ENCODE measurements at regions not wholly inside any gene's neighbourhood (a gene's known extent, or its start where the extent isn't known, plus 50 kb on each side); places are given as distances from the start of the nearest gene placed in this dataset.

GRCh38 chr20:52763321-52763853, 208.8 kb upstream of the TSHZ2 start:
- H3K9me3 ChIP-seq (ENCODE audit: insufficient read depth, low read length, severe bottlenecking) = no peaks in the 10 kb centered on the region
- H3K9ac ChIP-seq (ENCODE audit: low read depth, low read length) = no peak overlapping the region
- no peak overlapping the region for H3K27ac ChIP-seq (ENCODE audit: low read length)
- ATAC-seq (ENCODE audit: insufficient read depth, low read depth) (no peak), DNase-seq (no peak)
- H3K4me3 ChIP-seq (ENCODE audit: low read depth in 1 of 2, low read length in 2 of 2) = no peak overlapping the region
- H3K36me3 ChIP-seq (ENCODE audit: insufficient read depth, low read length) = no peaks in the 10 kb centered on the region
- H3K4me1 ChIP-seq (ENCODE audit: insufficient read depth, low read length) = no peaks in the 10 kb centered on the region
- TF ChIP-seq CTCF (IDR thresholded peaks at IDR 0.05; ENCODE audit: borderline replicate concordance, extremely low read depth, low read length, poor library complexity, severe bottlenecking) = no peak
- no peak for TF ChIP-seq EZH2 (IDR thresholded peaks at IDR 0.05; ENCODE audit: borderline replicate concordance, low read depth, low read length, severe bottlenecking)
- peaks cover 4% of the 10 kb centered on the region for H3K27me3 ChIP-seq (ENCODE audit: insufficient read depth, low read length, poor library complexity)
- no peak overlapping the region for H2AFZ ChIP-seq (ENCODE audit: low read depth, low read length)
- no peaks in the 10 kb centered on the region for H4K20me1 ChIP-seq (ENCODE audit: insufficient read depth, low read length)
- no peaks in the 10 kb centered on the region for H3K79me2 ChIP-seq (ENCODE audit: insufficient read depth, low read length)
- H3K4me2 ChIP-seq (ENCODE audit: insufficient read depth, low read length) = no peak overlapping the region

- no peak for DNase-seq
Measured at GRCh38 chr20:52761867-52762266, 210.3 kb upstream of the TSHZ2 start.

GRCh38 chr20:52760791-52761190, 211.4 kb upstream of the TSHZ2 start:
- no peaks in the 10 kb centered on the region for H3K79me2 ChIP-seq (ENCODE audit: insufficient read depth, low read length)
- ATAC-seq (ENCODE audit: insufficient read depth, low read depth) = no peak
- no peak overlapping the region for H3K4me3 ChIP-seq (ENCODE audit: low read depth in 1 of 2, low read length in 2 of 2)
- no peak overlapping the region for H3K4me2 ChIP-seq (ENCODE audit: insufficient read depth, low read length)
- H3K27me3 ChIP-seq (ENCODE audit: insufficient read depth, low read length, poor library complexity) = no peaks in the 10 kb centered on the region
- TF ChIP-seq EZH2 (IDR thresholded peaks at IDR 0.05; ENCODE audit: borderline replicate concordance, low read depth, low read length, severe bottlenecking) (no peak), CTCF (IDR thresholded peaks at IDR 0.05; ENCODE audit: borderline replicate concordance, extremely low read depth, low read length, poor library complexity, severe bottlenecking) (peak; percentile 5)
- H3K27ac ChIP-seq (ENCODE audit: low read length) = no peak overlapping the region
- no peaks in the 10 kb centered on the region for H3K36me3 ChIP-seq (ENCODE audit: insufficient read depth, low read length)
- no peak for DNase-seq
- H2AFZ ChIP-seq (ENCODE audit: low read depth, low read length) = no peak overlapping the region
- no peaks in the 10 kb centered on the region for H4K20me1 ChIP-seq (ENCODE audit: insufficient read depth, low read length)
- no peaks in the 10 kb centered on the region for H3K9me3 ChIP-seq (ENCODE audit: insufficient read depth, low read length, severe bottlenecking)
- H3K9ac ChIP-seq (ENCODE audit: low read depth, low read length) = no peak overlapping the region
- no peaks in the 10 kb centered on the region for H3K4me1 ChIP-seq (ENCODE audit: insufficient read depth, low read length)

More at GRCh38 chr20:52761867-52762266, 210.3 kb upstream of the TSHZ2 start:
- Histone ChIP-seq H3K27me3 (ENCODE audit: insufficient read depth, low read length, poor library complexity) (peaks cover under 1% of the 10 kb centered on the region), H2AFZ (ENCODE audit: low read depth, low read length) (no peak overlapping the region), H3K36me3 (ENCODE audit: insufficient read depth, low read length) (no peaks in the 10 kb centered on the region), H3K4me1 (ENCODE audit: insufficient read depth, low read length) (no peaks in the 10 kb centered on the region), H3K9me3 (ENCODE audit: insufficient read depth, low read length, severe bottlenecking) (no peaks in the 10 kb centered on the region), H4K20me1 (ENCODE audit: insufficient read depth, low read length) (no peaks in the 10 kb centered on the region), H3K4me3 (ENCODE audit: low read depth in 1 of 2, low read length in 2 of 2) (no peak overlapping the region), H3K27ac (ENCODE audit: low read length) (no peak overlapping the region), H3K9ac (ENCODE audit: low read depth, low read length) (no peak overlapping the region), H3K4me2 (ENCODE audit: insufficient read depth, low read length) (no peak overlapping the region), H3K79me2 (ENCODE audit: insufficient read depth, low read length) (no peaks in the 10 kb centered on the region)
- TF ChIP-seq EZH2 (IDR thresholded peaks at IDR 0.05; ENCODE audit: borderline replicate concordance, low read depth, low read length, severe bottlenecking) = no peak
- no peak for TF ChIP-seq CTCF (IDR thresholded peaks at IDR 0.05; ENCODE audit: borderline replicate concordance, extremely low read depth, low read length, poor library complexity, severe bottlenecking)
- ATAC-seq (ENCODE audit: insufficient read depth, low read depth) = no peak

GRCh38 chr20:52757411-52757810, 214.7 kb upstream of the TSHZ2 start:
- H2AFZ ChIP-seq (ENCODE audit: low read depth, low read length) = no peak overlapping the region

More at GRCh38 chr20:52757411-52757810, 214.7 kb upstream of the TSHZ2 start:
- no peaks in the 10 kb centered on the region for H3K4me1 ChIP-seq (ENCODE audit: insufficient read depth, low read length)
- H3K79me2 ChIP-seq (ENCODE audit: insufficient read depth, low read length) = no peaks in the 10 kb centered on the region
- no peak for ATAC-seq (ENCODE audit: insufficient read depth, low read depth)
- H4K20me1 ChIP-seq (ENCODE audit: insufficient read depth, low read length) = no peaks in the 10 kb centered on the region
- no peak overlapping the region for H3K9ac ChIP-seq (ENCODE audit: low read depth, low read length)
- no peaks in the 10 kb centered on the region for H3K9me3 ChIP-seq (ENCODE audit: insufficient read depth, low read length, severe bottlenecking)
- DNase-seq = no peak
- no peaks in the 10 kb centered on the region for H3K36me3 ChIP-seq (ENCODE audit: insufficient read depth, low read length)
- H3K4me3 ChIP-seq (ENCODE audit: low read depth in 1 of 2, low read length in 2 of 2) = no peak overlapping the region
- H3K27me3 ChIP-seq (ENCODE audit: insufficient read depth, low read length, poor library complexity) = no peaks in the 10 kb centered on the region
- no peak overlapping the region for H3K4me2 ChIP-seq (ENCODE audit: insufficient read depth, low read length)
- TF ChIP-seq CTCF (IDR thresholded peaks at IDR 0.05; ENCODE audit: borderline replicate concordance, extremely low read depth, low read length, poor library complexity, severe bottlenecking) (no peak), EZH2 (IDR thresholded peaks at IDR 0.05; ENCODE audit: borderline replicate concordance, low read depth, low read length, severe bottlenecking) (no peak)
- H3K27ac ChIP-seq (ENCODE audit: low read length) = no peak overlapping the region
